ENCODE measurements at regions not wholly inside any gene's neighbourhood (a gene's known extent, or its start where the extent isn't known, plus 50 kb on each side); places are given as distances from the start of the nearest gene placed in this dataset.

DNA sequence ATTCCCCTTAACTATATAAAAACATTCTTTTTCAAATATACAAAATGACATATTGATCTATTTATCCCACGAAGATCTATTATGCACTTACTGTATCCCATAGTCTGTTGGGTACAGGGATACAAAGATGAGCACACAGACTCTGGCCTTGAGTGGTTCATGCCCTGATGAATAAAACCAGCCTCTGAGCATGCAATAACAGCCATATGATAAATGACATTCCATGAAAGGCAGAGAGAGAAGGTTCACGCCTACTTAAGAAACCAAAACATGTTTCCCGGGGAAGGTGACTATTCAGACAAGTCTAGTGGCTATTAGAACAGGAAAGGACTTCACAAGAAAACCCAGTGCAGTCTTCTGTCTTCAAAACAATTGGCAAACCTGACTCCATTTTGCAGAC is 406.2 kb upstream of the BRINP1 start:
- no peak overlapping the region for H3K4me2 ChIP-seq
- no peak overlapping the region for H3K4me3 ChIP-seq
- H3K9me3 ChIP-seq, result no peaks in the 10 kb centered on the region
- H3K27ac ChIP-seq, result no peak overlapping the region
- H3K4me1 ChIP-seq, result no peaks in the 10 kb centered on the region
- no peaks in the 10 kb centered on the region for H3K36me3 ChIP-seq
- H3K9ac ChIP-seq, result no peak overlapping the region
- H3K27me3 ChIP-seq, result no peaks in the 10 kb centered on the region
- no peak for TF ChIP-seq Cebpa-rat (IDR thresholded peaks at IDR 0.05)
- H4K20me1 ChIP-seq, result no peaks in the 10 kb centered on the region

DNA sequence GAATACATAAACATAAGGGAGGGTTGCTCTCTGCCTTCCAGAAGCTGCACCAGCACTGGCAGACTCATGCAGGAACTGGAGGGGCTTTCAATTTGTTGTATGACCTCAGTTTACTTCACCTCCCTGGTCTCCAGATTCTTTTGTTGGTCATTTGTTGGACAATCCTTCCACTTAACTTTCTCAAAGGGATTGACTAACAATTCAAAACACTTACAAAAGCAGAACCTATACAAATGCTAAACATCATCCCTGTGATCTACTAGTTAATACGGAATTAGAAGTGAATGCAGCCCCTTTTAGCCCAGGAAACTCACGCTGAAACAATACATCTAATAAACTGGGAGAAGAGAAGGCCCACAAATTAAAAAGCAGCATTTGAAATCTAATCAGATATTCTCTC is 404.6 kb upstream of the BRINP1 start:
- no peaks in the 10 kb centered on the region for H3K27me3 ChIP-seq
- H4K20me1 ChIP-seq, result no peaks in the 10 kb centered on the region
- no peaks in the 10 kb centered on the region for H3K4me1 ChIP-seq
- H3K4me2 ChIP-seq, result no peak overlapping the region
- no peak overlapping the region for H3K9ac ChIP-seq
- no peak for TF ChIP-seq Cebpa-rat (IDR thresholded peaks at IDR 0.05)
- no peak overlapping the region for H3K27ac ChIP-seq
- no peak overlapping the region for H3K4me3 ChIP-seq
- H3K9me3 ChIP-seq, result no peaks in the 10 kb centered on the region
- H3K36me3 ChIP-seq, result no peaks in the 10 kb centered on the region

DNA sequence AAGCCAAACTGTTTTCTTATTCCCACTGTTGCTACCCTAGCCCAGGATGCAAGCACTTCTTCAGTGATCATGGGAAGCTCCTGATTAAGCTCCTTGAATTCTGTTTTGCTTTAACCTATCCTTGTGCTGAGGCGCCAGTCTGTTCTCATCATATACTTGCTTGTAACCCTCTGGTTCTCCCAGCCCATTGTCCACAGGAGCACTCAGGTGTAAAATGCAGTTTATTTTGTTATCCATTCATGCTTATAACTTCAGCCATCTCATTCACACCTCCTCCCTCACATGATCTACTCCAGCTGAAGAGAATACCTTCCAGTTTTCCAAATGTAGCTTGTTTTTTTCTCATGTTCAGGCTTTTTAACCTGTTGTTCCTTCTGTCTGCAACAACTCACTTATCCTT is 402.1 kb upstream of the BRINP1 start:
- Histone ChIP-seq H3K27ac (no peak overlapping the region), H3K9me3 (no peaks in the 10 kb centered on the region), H3K27me3 (no peaks in the 10 kb centered on the region), H3K9ac (no peak overlapping the region), H4K20me1 (no peaks in the 10 kb centered on the region), H3K4me3 (no peak overlapping the region), H3K36me3 (no peaks in the 10 kb centered on the region), H3K4me2 (no peak overlapping the region), H3K4me1 (no peaks in the 10 kb centered on the region)
- TF ChIP-seq Cebpa-rat (IDR thresholded peaks at IDR 0.05), result no peak

DNA sequence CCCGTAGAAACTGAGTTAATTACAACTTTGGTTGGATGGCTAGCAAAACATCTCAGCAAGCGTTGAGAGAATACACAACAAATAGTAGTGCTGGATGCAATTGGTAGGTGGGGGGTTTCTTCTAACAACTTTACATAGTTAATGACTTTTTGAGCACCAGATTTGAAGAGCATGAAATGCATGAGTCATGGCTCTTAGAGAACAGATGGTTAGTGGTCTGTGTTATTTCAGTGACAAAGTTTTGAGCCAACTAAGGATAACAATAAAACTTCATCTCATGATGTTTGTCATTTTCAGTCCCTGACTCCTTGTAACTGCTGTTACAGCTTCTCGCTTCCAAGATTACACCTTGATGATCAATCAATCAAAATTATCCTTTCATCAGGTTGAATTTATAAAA is 399.0 kb upstream of the BRINP1 start:
- no peak overlapping the region for H3K4me2 ChIP-seq
- H3K27ac ChIP-seq, result no peak overlapping the region
- H3K36me3 ChIP-seq, result no peaks in the 10 kb centered on the region
- no peak for TF ChIP-seq Cebpa-rat (IDR thresholded peaks at IDR 0.05)
- H3K4me3 ChIP-seq, result no peak overlapping the region
- H4K20me1 ChIP-seq, result no peaks in the 10 kb centered on the region
- H3K9me3 ChIP-seq, result no peaks in the 10 kb centered on the region
- no peaks in the 10 kb centered on the region for H3K27me3 ChIP-seq
- peaks cover 9% of the 10 kb centered on the region for H3K4me1 ChIP-seq
- H3K9ac ChIP-seq, result no peak overlapping the region

DNA sequence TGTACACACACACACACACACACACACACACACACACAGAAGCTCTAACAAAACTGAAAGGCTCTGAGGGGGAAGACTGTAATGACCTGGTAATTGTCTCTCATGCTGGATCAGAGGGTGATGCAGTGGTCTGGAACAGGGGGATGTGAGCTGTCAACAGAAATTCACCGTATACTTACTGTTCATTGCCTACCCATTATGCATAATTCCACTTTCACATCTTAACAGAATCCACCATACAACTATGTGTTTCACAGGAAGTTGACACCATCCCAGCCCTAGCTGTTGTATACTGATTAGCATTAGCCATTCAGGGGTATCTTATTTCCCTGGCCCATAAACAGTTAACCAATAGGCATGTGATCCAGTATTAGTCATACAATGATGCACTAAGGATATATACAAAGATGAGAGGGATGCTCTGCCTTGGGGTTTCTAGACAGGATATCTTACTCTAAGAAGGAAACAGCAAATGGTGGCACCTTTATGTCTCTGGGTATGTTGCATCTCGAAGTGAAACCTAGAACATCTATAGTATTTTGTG is 396.5 kb upstream of the BRINP1 start:
- no peaks in the 10 kb centered on the region for H4K20me1 ChIP-seq
- no peak overlapping the region for H3K9ac ChIP-seq
- H3K4me3 ChIP-seq, result no peak overlapping the region
- peak overlapping the region; percentile 32; the same call in 1 of the 2 replicates for H3K4me2 ChIP-seq
- no peaks in the 10 kb centered on the region for H3K27me3 ChIP-seq
- TF ChIP-seq Cebpa-rat (IDR thresholded peaks at IDR 0.05), result no peak
- H3K36me3 ChIP-seq, result no peaks in the 10 kb centered on the region
- H3K27ac ChIP-seq, result no peak overlapping the region
- H3K4me1 ChIP-seq, result peaks cover 35% of the 10 kb centered on the region
- no peaks in the 10 kb centered on the region for H3K9me3 ChIP-seq

DNA sequence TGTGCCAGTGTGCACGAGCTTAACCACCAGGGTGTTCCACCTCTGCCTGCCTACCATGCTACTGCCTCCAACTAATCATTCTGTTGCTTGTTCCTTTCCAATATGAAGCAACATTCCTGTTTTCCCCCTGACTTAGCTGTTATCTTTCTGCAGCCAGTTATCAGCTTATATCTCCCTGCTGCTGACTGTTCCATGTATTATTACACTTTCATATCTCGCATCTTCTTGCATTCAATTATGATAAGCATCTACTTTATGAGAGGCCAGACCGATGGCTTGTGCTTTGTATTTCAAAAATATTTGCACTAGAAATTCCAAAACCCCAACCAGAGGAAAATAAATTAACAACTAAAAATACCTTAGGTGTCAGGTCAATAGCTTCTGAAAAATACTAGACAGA is 394.0 kb upstream of the BRINP1 start:
- H3K36me3 ChIP-seq, result no peaks in the 10 kb centered on the region
- no peaks in the 10 kb centered on the region for H3K27me3 ChIP-seq
- no peak overlapping the region for H3K9ac ChIP-seq
- H3K27ac ChIP-seq, result no peak overlapping the region
- H4K20me1 ChIP-seq, result no peaks in the 10 kb centered on the region
- no peak for TF ChIP-seq Cebpa-rat (IDR thresholded peaks at IDR 0.05)
- peak overlapping the region; percentile 57 for H3K4me2 ChIP-seq
- peaks cover 55% of the 10 kb centered on the region for H3K4me1 ChIP-seq
- no peak overlapping the region for H3K4me3 ChIP-seq
- H3K9me3 ChIP-seq, result no peaks in the 10 kb centered on the region

DNA sequence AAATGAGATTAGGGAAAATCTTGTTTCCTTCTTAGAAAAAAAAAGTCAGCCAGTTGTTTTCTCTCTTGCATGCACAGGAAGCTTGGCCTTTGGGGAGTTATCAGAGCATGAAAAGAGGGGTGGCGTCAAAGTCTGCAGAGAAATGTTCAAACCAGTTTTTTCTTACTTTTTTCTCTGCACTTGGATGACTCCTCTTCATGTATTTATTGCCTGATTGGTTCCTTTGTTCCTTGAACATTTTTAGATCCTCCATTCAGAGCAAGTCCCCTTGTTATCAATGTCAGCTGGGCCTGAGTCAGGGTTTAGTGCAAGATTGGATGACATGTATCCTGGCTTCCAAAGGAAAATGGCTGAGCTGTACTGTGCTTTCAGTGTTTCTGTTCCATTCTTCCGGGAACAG is 392.6 kb upstream of the BRINP1 start:
- H3K9me3 ChIP-seq, result no peaks in the 10 kb centered on the region
- no peaks in the 10 kb centered on the region for H3K27me3 ChIP-seq
- H3K36me3 ChIP-seq, result no peaks in the 10 kb centered on the region
- H3K4me3 ChIP-seq, result no peak overlapping the region
- peak overlapping the region; percentile 78 for H3K27ac ChIP-seq
- H3K4me2 ChIP-seq, result peak overlapping the region; percentile 57
- TF ChIP-seq Cebpa-rat (IDR thresholded peaks at IDR 0.05), result no peak
- peaks cover 56% of the 10 kb centered on the region for H3K4me1 ChIP-seq
- no peaks in the 10 kb centered on the region for H4K20me1 ChIP-seq
- no peak overlapping the region for H3K9ac ChIP-seq

DNA sequence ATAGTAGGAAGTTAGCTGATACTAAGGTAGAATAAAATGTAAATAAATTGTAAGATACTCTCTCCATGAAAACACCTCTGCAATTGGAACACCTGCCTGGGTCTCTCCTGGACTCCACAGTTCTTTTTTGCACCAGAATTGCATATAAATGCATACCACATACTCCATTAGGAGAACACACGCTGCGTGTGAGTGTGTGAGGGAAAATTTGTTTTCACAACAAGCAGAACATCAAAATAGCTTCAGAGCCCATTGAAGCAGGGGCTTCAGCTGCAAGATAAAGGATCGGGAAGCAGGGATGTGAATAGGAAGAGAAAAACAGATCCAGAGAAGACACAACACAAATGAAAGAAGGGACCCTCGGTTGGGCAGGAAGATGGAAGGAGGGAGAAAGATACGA is 389.8 kb upstream of the BRINP1 start:
- Histone ChIP-seq H3K27me3 (no peaks in the 10 kb centered on the region), H4K20me1 (no peaks in the 10 kb centered on the region), H3K9me3 (no peaks in the 10 kb centered on the region), H3K27ac (no peak overlapping the region), H3K9ac (no peak overlapping the region), H3K4me3 (no peak overlapping the region), H3K36me3 (no peaks in the 10 kb centered on the region), H3K4me1 (peaks cover 47% of the 10 kb centered on the region), H3K4me2 (no peak overlapping the region)
- TF ChIP-seq Cebpa-rat (IDR thresholded peaks at IDR 0.05), result no peak

DNA sequence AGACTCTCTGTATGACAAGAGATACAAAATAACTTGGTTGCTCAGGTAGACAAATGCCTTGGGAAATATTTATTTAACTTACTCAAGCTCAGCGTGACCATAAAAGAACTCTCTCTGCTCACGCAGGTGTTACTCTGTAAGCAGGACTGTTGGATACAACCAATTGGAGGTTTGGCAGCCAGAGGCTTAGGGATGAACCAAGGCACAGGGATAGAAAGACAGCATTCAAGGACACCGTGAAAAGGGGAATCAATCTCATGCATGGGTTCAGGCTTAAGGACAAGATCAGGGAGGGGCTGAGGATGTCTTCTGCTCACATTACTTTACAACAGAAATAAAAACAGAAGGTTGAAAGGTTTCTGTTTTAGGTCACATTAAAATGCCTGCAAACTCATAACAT is 389.0 kb upstream of the BRINP1 start:
- Histone ChIP-seq H3K4me3 (no peak overlapping the region), H3K9ac (no peak overlapping the region), H3K9me3 (no peaks in the 10 kb centered on the region), H4K20me1 (no peaks in the 10 kb centered on the region), H3K27ac (no peak overlapping the region), H3K4me1 (peaks cover 46% of the 10 kb centered on the region), H3K36me3 (no peaks in the 10 kb centered on the region), H3K4me2 (no peak overlapping the region), H3K27me3 (no peaks in the 10 kb centered on the region)
- no peak for TF ChIP-seq Cebpa-rat (IDR thresholded peaks at IDR 0.05)

DNA sequence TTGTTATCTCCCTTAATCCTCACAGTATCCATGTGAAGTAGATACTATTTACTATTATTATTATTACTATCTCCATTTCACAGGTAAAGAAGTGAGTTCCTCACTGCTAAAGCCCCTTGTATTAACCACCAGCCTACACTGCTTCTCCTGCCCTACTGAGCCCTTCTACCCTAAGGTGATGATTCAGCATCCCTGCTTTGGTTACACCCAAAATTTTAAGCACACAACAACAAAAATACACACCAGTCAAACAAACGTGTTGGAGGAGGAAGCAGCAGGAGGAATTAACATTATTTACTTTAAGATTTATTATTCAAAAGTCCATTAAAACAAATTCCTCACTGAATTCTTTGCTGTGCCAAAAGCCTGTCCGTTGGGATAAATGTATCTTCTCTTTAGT is 370.2 kb upstream of the BRINP1 start:
- H4K20me1 ChIP-seq, result no peaks in the 10 kb centered on the region
- no peak overlapping the region for H3K4me2 ChIP-seq
- no peak overlapping the region for H3K9ac ChIP-seq
- H3K36me3 ChIP-seq, result no peaks in the 10 kb centered on the region
- no peak overlapping the region for H3K4me3 ChIP-seq
- H3K27ac ChIP-seq, result no peak overlapping the region
- peaks cover 33% of the 10 kb centered on the region for H3K4me1 ChIP-seq
- H3K9me3 ChIP-seq, result peaks cover 15% of the 10 kb centered on the region
- no peak for TF ChIP-seq Cebpa-rat (IDR thresholded peaks at IDR 0.05)
- H3K27me3 ChIP-seq, result no peaks in the 10 kb centered on the region
